NCI-H345 treated with DMSO at 0.1 percent for 48 hours (cell line): ENCODE measurements at regions not wholly inside any gene's neighbourhood (a gene's known extent, or its start where the extent isn't known, plus 50 kb on each side); places are given as distances from the start of the nearest gene placed in this dataset.

Experiments used
- DNase-seq: peaks from one replicate; lab custom pipeline; 2025; ENCODE audit not compliant: unreplicated experiment; lab: John Stamatoyannopoulos, UW

GRCh38 chr13:59176775-59177174, 987.0 kb downstream of the DIAPH3 start:
- no peak for DNase-seq

- no peak for DNase-seq
These were observed 985.4 kb downstream of the DIAPH3 start for GRCh38 chr13:59178344-59178743.

- DNase-seq, result no peak
These were observed 981.5 kb downstream of the DIAPH3 start for GRCh38 chr13:59182241-59182640.

GRCh38 chr13:59197397-59197796, 966.3 kb downstream of the DIAPH3 start:
- no peak for DNase-seq

- DNase-seq, result no peak
These were observed 961.9 kb downstream of the DIAPH3 start for GRCh38 chr13:59201841-59202240.

- DNase-seq, result no peak
These were observed 959.9 kb downstream of the DIAPH3 start for GRCh38 chr13:59203855-59204254.

- no peak for DNase-seq
These were observed 958.2 kb downstream of the DIAPH3 start for GRCh38 chr13:59205501-59205900.

- DNase-seq, result no peak
These were observed 955.1 kb downstream of the DIAPH3 start for GRCh38 chr13:59208405-59209195.

GRCh38 chr13:59210543-59210942, 953.2 kb downstream of the DIAPH3 start:
- DNase-seq, result no peak

GRCh38 chr13:59211606-59212005, 952.1 kb downstream of the DIAPH3 start:
- DNase-seq, result no peak

- peak; percentile 30 for DNase-seq
These were observed 934.3 kb downstream of the DIAPH3 start for GRCh38 chr13:59229401-59229800.

GRCh38 chr13:59229861-59230260, 933.9 kb downstream of the DIAPH3 start:
- no peak for DNase-seq

- DNase-seq, result no peak
These were observed 933.1 kb downstream of the DIAPH3 start for GRCh38 chr13:59230484-59231264.

- no peak for DNase-seq
These were observed 927.3 kb downstream of the DIAPH3 start for GRCh38 chr13:59236309-59236919.

GRCh38 chr13:59236944-59237343, 926.8 kb downstream of the DIAPH3 start:
- DNase-seq, result no peak

GRCh38 chr13:59247171-59247570, 916.6 kb downstream of the DIAPH3 start:
- DNase-seq, result no peak

- no peak for DNase-seq
These were observed 913.2 kb downstream of the DIAPH3 start for GRCh38 chr13:59250336-59251189.

- no peak for DNase-seq
These were observed 904.3 kb downstream of the DIAPH3 start for GRCh38 chr13:59259165-59260000.

GRCh38 chr13:59261928-59262488, 901.7 kb downstream of the DIAPH3 start:
- no peak for DNase-seq

GRCh38 chr13:59263531-59263930, 900.2 kb downstream of the DIAPH3 start:
- no peak for DNase-seq
